T-cell (primary cell): ENCODE measurements at regions not wholly inside any gene's neighbourhood (a gene's known extent, or its start where the extent isn't known, plus 50 kb on each side); places are given as distances from the start of the nearest gene placed in this dataset.

ENCODE experiments used
- ATAC-seq, 4 experiments: fragments of 200-7000 bp in 3 of 4; fragments of 150-1000 bp in 1 of 4; cut with Tn5 transposase; replicated peaks in 1 of 4; 1 replicate in 3 of 4; 2 replicates in 1 of 4; pipeline ENCODE4 v1.10.0; 2021; ENCODE audit warnings: moderate library complexity in 3 of 4, mild to moderate bottlenecking in 2 of 4, moderate number of reproducible peaks in 1 of 4
- CTCF ChIA-PET, 2 donors: fragments of 300-600 bp; sonication (Branson Sonifier 250); formaldehyde crosslinking; loops; one replicate each; lab custom pipeline; 2022; ENCODE audit warnings: antibody characterized with exemption in 2 of 2; lab: Charles Lee
- POLR2A ChIA-PET, 2 donors: fragments of 300-600 bp; sonication (Branson Sonifier 250); formaldehyde crosslinking; loops; one replicate each; lab custom pipeline; 2022; ENCODE audit warnings: antibody characterized with exemption in 2 of 2; lab: Charles Lee
- DNase-seq, 35 experiments: peaks; one replicate each; pipeline versions ENCODE4 v3.0.0 to v3.0.0-alpha.2; 2013 to 2023
- H3K27ac ChIP-seq: one replicate; pipeline ENCODE4 v1.5.1; 2013; ENCODE audit warnings: low read length
- H3K27me3 ChIP-seq, 2 experiments: replicated peaks in 1 of 2; 1 replicate in 1 of 2; 2 replicates in 1 of 2; pipeline versions ENCODE4 v1.6.1 to v1.7.0; 2013; ENCODE audit warnings: low read length in 1 of 2, mixed read lengths in 1 of 2; ENCODE audit not compliant: control insufficient read depth in 2 of 2, insufficient read depth in 2 of 2; ENCODE audit errors: extremely low read depth in 1 of 2
- H3K36me3 ChIP-seq, 2 donors: 1 replicate in 1 of 2; 2 replicates in 1 of 2; pipeline versions ENCODE4 v1.6.1 to v1.7.0; 2013; ENCODE audit warnings: low read length in 1 of 2; ENCODE audit not compliant: control insufficient read depth in 2 of 2, insufficient read depth in 1 of 2; ENCODE audit errors: extremely low read depth in 1 of 2
- H3K4me1 ChIP-seq, 2 experiments: 1 replicate in 1 of 2; 2 replicates in 1 of 2; pipeline versions ENCODE4 v1.6.1 to v1.7.0; 2013; ENCODE audit warnings: low read length in 2 of 2, mixed read lengths in 1 of 2; ENCODE audit not compliant: insufficient read depth in 2 of 2, control insufficient read depth in 1 of 2; ENCODE audit errors: extremely low read depth in 1 of 2
- H3K4me3 ChIP-seq, 2 donors: 1 replicate in 1 of 2; 2 replicates in 1 of 2; pipeline versions ENCODE4 v1.5.1 to v1.7.0; 2013; ENCODE audit warnings: mild to moderate bottlenecking in 2 of 2, low read length in 1 of 2, moderate library complexity in 1 of 2; ENCODE audit not compliant: control insufficient read depth in 1 of 2; ENCODE audit errors: extremely low read depth in 1 of 2
- H3K9me3 ChIP-seq: 2 replicates; pipeline ENCODE4 v1.7.0; 2013
- H3K27ac Mint-ChIP-seq, 2 donors: one replicate each; pipeline ENCODE4 v1.8.0; 2020 to 2021; ENCODE audit warnings: mild to moderate bottlenecking in 2 of 2, mixed read lengths in 2 of 2
- H3K27me3 Mint-ChIP-seq, 2 donors: one replicate each; pipeline ENCODE4 v1.8.0; 2021 to 2022; ENCODE audit warnings: mixed read lengths in 2 of 2
- H3K36me3 Mint-ChIP-seq: one replicate; pipeline ENCODE4 v1.8.0; 2021; ENCODE audit warnings: mixed read lengths
- H3K4me1 Mint-ChIP-seq, 3 donors: one replicate each; pipeline ENCODE4 v1.8.0; 2020 to 2022; ENCODE audit warnings: mixed read lengths in 3 of 3, mild to moderate bottlenecking in 1 of 3
- H3K4me3 Mint-ChIP-seq, 3 donors: one replicate each; pipeline ENCODE4 v1.8.0; 2020 to 2022; ENCODE audit warnings: mild to moderate bottlenecking in 3 of 3, mixed read lengths in 3 of 3, moderate library complexity in 3 of 3
- H3K9me3 Mint-ChIP-seq, 3 donors: one replicate each; pipeline ENCODE4 v1.8.0; 2020 to 2022; ENCODE audit warnings: mixed read lengths in 3 of 3
- WGBS: methylation state at CpG from one replicate; pipeline ENCODE4 v1.1.5; 2013; ENCODE audit warnings: missing lambda C conversion rate; ENCODE audit not compliant: insufficient coverage; 5-methylcytosine and 5-hydroxymethylcytosine counted together

DNA sequence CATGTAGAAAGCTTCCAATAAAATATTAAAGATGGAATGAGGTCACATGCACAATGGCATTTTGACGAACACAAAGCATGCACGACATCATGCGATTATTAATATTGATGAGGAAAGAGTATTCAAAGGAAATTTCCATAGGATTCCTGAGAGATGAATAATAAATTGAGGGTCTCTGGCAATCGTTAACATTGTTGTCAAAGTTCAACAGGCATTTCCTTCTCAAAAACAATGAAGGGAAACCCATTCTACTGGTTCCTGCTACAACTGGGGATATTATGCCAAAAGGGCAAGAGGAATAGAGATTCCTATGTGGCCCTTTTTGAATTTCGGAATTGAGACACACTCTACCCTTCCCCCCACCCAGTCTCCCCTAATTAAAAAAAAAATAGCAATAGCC lies 128.3 kb upstream of the NUDT7 start:
- no peak overlapping the region for H3K4me3 Mint-ChIP-seq
- WGBS = 0% methylated on average over 1 of the region's 5 CpGs
- no peak overlapping the region for H3K27ac ChIP-seq
- no peaks in the 10 kb centered on the region for H3K4me1 ChIP-seq
- ATAC-seq (no peak), DNase-seq (no peak)
- ChIA-PET POLR2A (no interaction called here), CTCF (interaction anchor here in 1 of 2 donors (0.7 kb wide), 1 partner anchor 350 kb away, joined by 3 read pairs; no protein-coding TSS in a partner anchor)
- peaks cover 0 to 2% of the 10 kb centered on the region in 2 experiments for H3K27me3 ChIP-seq
- H3K36me3 Mint-ChIP-seq = no peaks in the 10 kb centered on the region
- H3K27ac Mint-ChIP-seq = no peak overlapping the region
- no peaks in the 10 kb centered on the region for H3K9me3 Mint-ChIP-seq
- no peaks in the 10 kb centered on the region for H3K4me1 Mint-ChIP-seq
- no peaks in the 10 kb centered on the region for H3K36me3 ChIP-seq
- H3K4me3 ChIP-seq = no peak overlapping the region
- peaks cover 8 to 9% of the 10 kb centered on the region in 2 donors for H3K27me3 Mint-ChIP-seq
- H3K9me3 ChIP-seq = no peaks in the 10 kb centered on the region

DNA sequence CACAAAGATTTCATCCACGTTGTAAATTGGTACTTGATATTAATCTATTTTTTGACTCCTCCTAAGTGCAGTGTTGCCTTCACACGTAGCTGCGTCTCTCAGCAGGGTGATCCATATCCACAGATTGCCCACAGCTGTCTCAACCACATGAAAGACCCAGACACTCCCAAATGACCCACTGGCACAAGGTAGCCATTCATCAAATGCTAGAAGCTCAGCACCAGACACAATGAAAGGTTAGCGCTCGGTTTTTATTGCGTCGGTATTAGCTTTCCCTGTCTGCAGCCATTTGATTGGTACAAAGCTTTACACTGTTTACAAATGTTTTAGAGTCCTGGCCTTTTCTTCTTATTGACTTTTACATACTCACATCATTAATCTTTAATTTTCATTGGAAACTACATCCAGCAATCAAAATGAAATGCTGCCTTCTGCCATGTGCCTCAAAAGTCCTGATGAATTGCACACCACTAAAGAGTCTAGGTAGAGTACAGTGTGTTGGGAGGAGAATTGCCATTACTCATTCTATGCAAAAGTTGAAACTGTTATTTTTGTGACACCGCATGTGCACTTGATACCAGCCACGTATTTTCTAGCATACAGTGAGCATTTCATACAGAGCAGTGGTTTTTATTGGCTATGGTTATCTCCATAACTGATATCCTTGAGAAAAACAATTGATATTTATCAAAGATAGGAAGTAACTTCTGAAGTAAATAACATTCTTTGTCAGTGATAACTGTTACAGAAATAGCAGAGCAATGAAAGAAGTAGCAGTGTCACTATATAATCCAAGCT lies 127.3 kb upstream of the NUDT7 start:
- 82% methylated on average over 6 of the region's 9 CpGs for WGBS
- Mint-ChIP-seq H3K36me3 (no peaks in the 10 kb centered on the region), H3K9me3 (no peaks in the 10 kb centered on the region), H3K27me3 (peaks cover 9 to 10% of the 10 kb centered on the region in 2 donors), H3K4me3 (no peak overlapping the region), H3K4me1 (no peaks in the 10 kb centered on the region), H3K27ac (no peak overlapping the region)
- Histone ChIP-seq H3K27ac (no peak overlapping the region), H3K9me3 (no peaks in the 10 kb centered on the region), H3K36me3 (no peaks in the 10 kb centered on the region), H3K4me3 (no peak overlapping the region), H3K27me3 (no peaks in the 10 kb centered on the region), H3K4me1 (no peaks in the 10 kb centered on the region)
- DNase-seq (no peak), ATAC-seq (no peak)
- CTCF ChIA-PET = interaction anchor here in 1 of 2 donors (0.7 kb wide), 1 partner anchor 351 kb away, joined by 3 read pairs; no protein-coding TSS in a partner anchor
- POLR2A ChIA-PET = no interaction called here

DNA sequence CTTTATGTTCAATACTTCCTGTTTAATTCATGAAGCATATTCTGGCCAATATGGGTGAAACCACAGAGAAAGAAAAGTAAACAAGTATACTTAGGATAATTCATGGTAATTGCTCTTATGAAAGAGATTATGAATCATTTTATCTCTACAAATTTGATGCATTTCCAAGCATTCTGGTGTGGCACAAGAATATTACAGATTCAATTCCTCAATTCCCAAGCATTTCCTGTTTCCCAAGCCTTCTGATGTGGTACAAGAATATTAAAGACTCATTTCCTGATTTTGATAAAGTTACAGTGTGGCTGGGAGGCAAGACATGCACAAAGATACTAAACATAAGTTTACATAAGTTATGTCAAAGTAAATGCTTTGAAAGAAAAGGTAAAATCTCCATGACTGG lies 126.1 kb upstream of the NUDT7 start:
- ChIA-PET CTCF (no interaction called here), POLR2A (no interaction called here)
- no peaks in the 10 kb centered on the region for H3K27me3 ChIP-seq
- Mint-ChIP-seq H3K9me3 (no peaks in the 10 kb centered on the region), H3K4me1 (no peaks in the 10 kb centered on the region), H3K36me3 (no peaks in the 10 kb centered on the region), H3K27ac (no peak overlapping the region), H3K4me3 (no peak overlapping the region), H3K27me3 (peaks cover 9 to 11% of the 10 kb centered on the region in 2 donors)
- no peaks in the 10 kb centered on the region for H3K9me3 ChIP-seq
- ATAC-seq (no peak), DNase-seq (no peak)
- H3K27ac ChIP-seq = no peak overlapping the region
- H3K4me1 ChIP-seq = no peaks in the 10 kb centered on the region
- H3K36me3 ChIP-seq = no peaks in the 10 kb centered on the region
- no peak overlapping the region for H3K4me3 ChIP-seq

DNA sequence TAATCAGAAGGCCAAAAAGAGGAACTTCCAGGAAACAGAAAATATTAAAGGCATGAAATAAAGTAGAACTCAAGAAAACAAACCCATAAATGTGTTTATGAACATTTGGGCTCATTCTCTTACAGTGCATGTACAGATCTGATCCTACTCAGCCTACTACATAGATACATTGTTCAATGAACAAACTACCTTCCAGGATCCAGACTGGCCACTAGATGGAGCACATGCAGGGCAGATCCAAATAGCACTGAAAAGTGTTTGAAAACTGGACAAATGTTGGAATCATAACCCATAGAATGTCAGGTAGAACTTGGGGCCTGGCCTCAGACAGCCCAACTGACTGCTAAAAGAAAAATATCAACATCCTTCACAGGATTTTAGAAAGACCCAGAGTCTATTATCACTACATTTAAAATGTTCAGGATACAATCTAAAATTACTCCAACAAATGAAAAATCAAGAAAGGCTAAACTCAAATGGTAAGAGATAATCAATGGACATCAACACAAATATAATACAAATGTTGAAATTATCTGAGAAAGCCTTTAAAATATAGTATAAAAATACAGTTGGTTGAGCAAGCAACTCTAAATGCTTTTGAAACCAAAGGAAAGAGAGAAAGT lies 122.4 kb upstream of the NUDT7 start:
- Mint-ChIP-seq H3K4me3 (no peak overlapping the region), H3K36me3 (no peaks in the 10 kb centered on the region), H3K27ac (no peak overlapping the region), H3K27me3 (peaks cover 12% of the 10 kb centered on the region in 2 donors), H3K9me3 (no peaks in the 10 kb centered on the region), H3K4me1 (no peaks in the 10 kb centered on the region)
- POLR2A ChIA-PET = no interaction called here
- Histone ChIP-seq H3K36me3 (no peaks in the 10 kb centered on the region), H3K4me1 (no peaks in the 10 kb centered on the region), H3K9me3 (no peaks in the 10 kb centered on the region), H3K4me3 (no peak overlapping the region), H3K27ac (no peak overlapping the region), H3K27me3 (peaks cover 0 to 6% of the 10 kb centered on the region in 2 experiments)
- CTCF ChIA-PET = no interaction called here
- ATAC-seq (no peak), DNase-seq (peak in 1 of 35 experiments; percentile 6)

DNA sequence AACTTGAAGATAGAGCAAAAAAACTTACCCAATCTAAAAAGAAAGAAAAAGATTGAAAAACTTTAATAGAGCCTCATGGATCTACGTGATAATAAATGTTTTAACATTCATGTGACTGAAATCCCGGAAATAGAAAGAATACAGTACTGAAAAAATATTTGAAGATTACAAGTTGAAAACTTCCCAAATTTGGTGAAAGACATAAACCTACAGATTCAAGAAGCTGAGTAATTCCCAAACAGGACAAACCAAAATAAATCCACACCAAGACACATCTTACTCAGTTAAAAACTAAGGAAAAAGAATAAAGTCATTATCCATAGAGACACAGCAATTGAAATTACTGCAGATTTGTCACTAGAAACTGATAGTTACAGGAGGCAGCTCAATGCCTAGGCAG lies 121.8 kb upstream of the NUDT7 start:
- ChIA-PET CTCF (no interaction called here), POLR2A (no interaction called here)
- H3K9me3 Mint-ChIP-seq = no peaks in the 10 kb centered on the region

DNA sequence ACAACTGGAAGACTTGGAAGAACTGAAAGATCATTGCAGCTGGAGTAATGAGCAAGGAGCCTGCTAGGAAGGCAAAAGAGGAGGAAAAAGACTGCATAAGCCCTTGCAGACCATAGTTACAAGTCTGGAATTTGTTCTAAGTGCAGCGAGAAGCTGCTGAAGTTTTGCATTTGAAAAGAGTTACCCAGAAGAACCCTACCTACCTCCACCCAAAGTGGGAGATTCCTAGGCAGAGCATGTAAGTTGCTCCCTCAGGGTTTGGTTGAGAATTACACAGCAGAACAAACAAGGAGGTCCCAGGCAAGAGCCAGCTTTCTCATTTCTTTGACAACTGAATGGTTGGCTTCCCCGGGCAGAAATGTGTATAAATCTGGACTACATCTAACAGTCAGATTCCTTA lies 118.7 kb upstream of the NUDT7 start:
- ATAC-seq (no peak), DNase-seq (no peak)
- no peaks in the 10 kb centered on the region for H3K36me3 ChIP-seq
- Mint-ChIP-seq H3K4me1 (no peaks in the 10 kb centered on the region), H3K4me3 (no peak overlapping the region), H3K27ac (no peak overlapping the region), H3K27me3 (peaks cover 8 to 13% of the 10 kb centered on the region in 2 donors), H3K36me3 (no peaks in the 10 kb centered on the region), H3K9me3 (no peaks in the 10 kb centered on the region)
- POLR2A ChIA-PET = no interaction called here
- no peaks in the 10 kb centered on the region for H3K4me1 ChIP-seq
- CTCF ChIA-PET = no interaction called here
- no peaks in the 10 kb centered on the region for H3K9me3 ChIP-seq
- no peak overlapping the region for H3K27ac ChIP-seq
- WGBS = no CpG with 5 or more reads among the region's 2 CpGs
- H3K4me3 ChIP-seq = no peak overlapping the region
- peaks cover 0 to 6% of the 10 kb centered on the region in 2 experiments for H3K27me3 ChIP-seq

More for the DNA sequence above, 121.8 kb upstream of the NUDT7 start:
- H3K27me3 Mint-ChIP-seq = peaks cover 10 to 12% of the 10 kb centered on the region in 2 donors
- H3K4me3 ChIP-seq = no peak overlapping the region
- no peaks in the 10 kb centered on the region for H3K36me3 ChIP-seq
- H3K4me1 ChIP-seq = no peaks in the 10 kb centered on the region
- no peaks in the 10 kb centered on the region for H3K9me3 ChIP-seq
- ATAC-seq = no peak
- no peak overlapping the region for H3K4me3 Mint-ChIP-seq
- no peak overlapping the region for H3K27ac ChIP-seq
- WGBS = no CpG with 5 or more reads among the region's 2 CpGs
- no peak for DNase-seq
- no peak overlapping the region for H3K27ac Mint-ChIP-seq
- H3K27me3 ChIP-seq = peaks cover 0 to 6% of the 10 kb centered on the region in 2 experiments
- no peaks in the 10 kb centered on the region for H3K4me1 Mint-ChIP-seq
- H3K36me3 Mint-ChIP-seq = no peaks in the 10 kb centered on the region
